NCI-H446 (cell line): ENCODE measurements at regions not wholly inside any gene's neighbourhood (a gene's known extent, or its start where the extent isn't known, plus 50 kb on each side); places are given as distances from the start of the nearest gene placed in this dataset.
"Not testable (repeated sequence)": the region's sequence is repeated elsewhere in the genome, so short reads cannot be mapped to it uniquely, and the experiment has no call there.

Experiments used
- DNase-seq, 2 experiments: peaks; one replicate each; lab custom pipeline; 2025; lab: John Stamatoyannopoulos, UW

DNA sequence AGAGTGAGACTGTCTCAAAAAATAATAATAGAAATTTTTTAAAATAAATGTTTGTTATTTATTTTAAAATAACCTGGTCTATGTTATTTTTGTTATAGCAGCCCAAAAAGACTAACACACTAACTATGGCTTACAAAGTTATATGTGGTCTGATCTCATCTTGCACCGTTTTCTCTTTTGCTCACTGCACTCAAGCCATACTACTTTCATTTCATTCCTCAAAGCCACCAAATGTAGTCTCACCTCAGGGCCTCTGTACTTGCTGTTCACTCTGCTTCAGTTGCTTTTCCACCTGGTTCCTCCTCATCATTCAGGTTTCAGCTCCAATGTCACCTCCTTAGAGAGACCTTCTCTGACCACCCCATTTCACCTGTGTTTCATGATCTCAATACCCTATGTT is 55.2 kb upstream of the MDM1 start:
- no peak for DNase-seq

GRCh38 chr12:68389305-68389704 is 57.1 kb upstream of the MDM1 start:
- no peak for DNase-seq

DNA sequence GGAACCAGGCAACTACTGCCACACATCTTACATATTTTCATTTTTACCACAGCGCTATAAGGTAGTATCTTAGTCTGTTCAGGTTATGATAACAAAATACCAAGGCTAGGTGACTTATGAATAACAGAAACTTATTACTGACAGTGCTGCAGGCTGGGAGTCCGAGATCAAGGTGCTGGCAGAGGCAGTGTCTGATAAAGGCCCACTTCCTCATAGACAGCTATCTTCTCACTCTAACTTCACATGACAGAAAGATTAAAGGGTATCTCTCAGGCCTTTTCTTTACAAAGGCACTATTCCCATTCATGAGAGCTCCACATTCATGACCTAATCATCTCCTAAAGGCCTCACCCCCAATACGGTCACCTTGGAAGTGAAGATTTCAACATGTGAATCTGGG is 59.8 kb upstream of the MDM1 start:
- DNase-seq: no peak

- peak in 1 of 2 experiments; percentile 21 for DNase-seq
These were observed 60.2 kb upstream of the MDM1 start for GRCh38 chr12:68392376-68392775.

DNA sequence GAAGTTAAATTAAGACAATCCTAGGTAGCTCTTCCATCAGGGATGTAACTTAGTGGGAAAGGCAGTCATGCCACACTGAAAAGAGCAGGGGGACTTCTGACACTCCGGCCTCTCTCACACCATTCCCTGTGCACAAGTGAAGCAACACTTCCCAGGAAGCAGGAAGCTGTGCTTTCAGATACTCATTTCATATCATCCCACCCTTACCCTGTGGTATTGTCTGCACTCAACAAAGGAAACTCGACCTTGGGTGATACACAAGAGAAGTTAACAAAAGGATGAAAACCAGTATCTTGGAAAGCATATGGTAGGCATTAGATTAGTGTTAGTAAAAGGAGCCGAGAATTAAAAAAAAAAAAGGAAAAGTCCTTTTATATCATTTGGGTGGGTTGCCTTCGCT is 61.3 kb upstream of the MDM1 start:
- no peak for DNase-seq

- DNase-seq: no peak
These were observed 65.5 kb upstream of the MDM1 start for GRCh38 chr12:68397566-68398158.

DNA sequence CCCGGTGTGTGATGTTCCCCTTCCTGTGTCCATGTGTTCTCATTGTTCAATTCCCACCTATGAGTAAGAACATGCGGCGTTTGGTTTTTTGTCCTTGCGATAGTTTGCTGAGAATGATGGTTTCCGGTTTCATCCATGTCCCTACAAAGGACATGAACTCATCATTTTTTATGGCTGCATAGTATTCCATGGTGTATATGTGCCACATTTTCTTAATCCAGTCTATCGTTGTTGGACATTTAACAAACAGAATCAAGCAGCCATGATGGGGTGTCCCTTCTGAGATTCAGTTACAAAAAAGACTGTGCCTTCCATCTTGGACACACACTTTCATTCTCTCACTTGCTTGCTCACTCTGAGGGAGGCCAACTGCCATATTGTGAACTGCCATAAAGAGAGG is 66.5 kb upstream of the MDM1 start:
- not testable (repeated sequence) for DNase-seq

DNA sequence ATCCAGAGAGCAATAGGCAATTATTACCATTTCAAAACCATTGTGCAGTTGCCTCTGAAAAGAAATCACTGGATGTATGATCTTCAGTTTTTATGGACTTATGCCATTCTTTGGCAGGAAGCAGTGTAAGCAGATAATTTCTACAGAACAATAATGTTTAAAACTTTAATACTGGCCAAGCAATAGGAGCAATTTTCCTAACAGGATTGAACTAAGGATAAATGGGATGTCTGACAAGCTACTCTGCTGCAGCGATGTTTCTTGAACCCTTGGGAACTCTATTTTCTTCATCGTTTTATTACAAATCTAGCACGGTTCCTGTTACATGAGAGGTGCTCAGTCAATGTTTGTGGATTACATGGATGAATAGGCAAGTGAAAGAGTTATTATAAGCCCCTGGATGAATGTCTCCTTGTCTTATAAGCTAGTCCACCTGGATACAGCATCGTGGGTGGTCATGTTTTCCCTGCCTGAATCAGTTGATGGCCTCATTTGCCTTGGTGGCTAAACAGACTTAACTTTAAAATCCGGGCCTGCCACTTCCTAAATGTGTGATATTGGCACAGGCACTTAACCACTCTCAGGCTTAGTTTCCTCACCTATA is 68.2 kb upstream of the MDM1 start:
- peak; percentile 43 to 65 for DNase-seq

DNA sequence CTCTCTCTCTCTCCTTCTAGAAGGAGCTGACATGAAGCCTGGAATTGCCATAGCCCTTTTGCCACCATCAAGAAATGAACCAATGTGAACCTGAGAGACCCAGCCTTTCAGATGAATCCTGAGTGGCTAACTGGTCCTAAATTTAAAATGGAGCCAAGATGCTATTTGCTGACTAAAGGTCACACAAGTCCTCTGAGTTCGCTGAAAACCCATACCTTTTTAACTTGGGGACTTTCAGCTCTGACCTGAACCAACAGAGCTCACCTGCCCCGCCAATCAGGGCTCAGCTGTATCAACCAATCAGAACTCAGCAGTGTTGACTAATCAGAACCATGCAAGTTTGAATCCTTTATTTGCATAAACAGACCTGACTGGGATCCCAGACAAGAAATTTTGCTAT is 70.3 kb upstream of the MDM1 start:
- DNase-seq: no peak

- DNase-seq: no peak
These were observed 71.1 kb upstream of the MDM1 start for GRCh38 chr12:68403296-68403695.

DNA sequence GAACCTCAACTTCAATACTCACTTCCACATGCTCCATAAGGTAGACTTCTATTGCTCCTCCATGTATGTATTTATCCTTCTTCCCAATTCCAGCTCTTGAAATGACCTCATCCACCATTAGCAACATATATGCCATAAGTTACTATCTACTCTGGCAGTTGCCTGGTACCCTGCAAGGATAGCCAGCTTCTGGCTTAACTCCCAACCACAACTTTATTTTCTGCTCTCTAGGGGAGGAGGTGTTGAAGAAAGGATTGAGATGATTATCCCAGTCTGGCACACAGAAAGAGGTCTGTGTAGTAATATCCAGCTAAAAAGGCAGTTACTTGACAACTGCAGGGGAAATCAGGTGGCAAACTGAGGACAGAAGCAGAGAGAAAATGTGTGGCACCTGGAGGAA is 71.5 kb upstream of the MDM1 start:
- peak in 1 of 2 experiments; percentile 55 for DNase-seq

- no peak for DNase-seq
These were observed 73.2 kb upstream of the MDM1 start for GRCh38 chr12:68405343-68405781.

- peak; percentile 84 to 97 for DNase-seq
These were observed 74.0 kb upstream of the MDM1 start for GRCh38 chr12:68406134-68406576.

DNA sequence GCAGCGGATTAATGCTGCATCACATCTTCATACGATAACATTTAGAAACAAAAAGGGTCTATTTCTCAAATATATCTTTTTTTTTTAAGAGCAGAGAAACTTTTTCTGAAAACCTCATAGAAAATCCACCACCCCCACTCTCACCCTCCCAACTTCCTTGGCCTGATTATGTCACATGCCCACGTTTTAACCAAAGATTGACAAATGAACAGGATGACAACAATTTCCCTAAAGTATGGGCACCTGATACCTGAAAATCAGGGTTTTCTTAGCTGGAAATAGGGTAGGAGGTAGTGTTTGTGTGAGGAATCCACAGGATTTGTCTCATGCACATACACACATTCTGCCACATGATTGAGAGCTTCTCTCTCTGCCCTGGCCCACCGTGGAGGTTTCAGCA is 74.7 kb upstream of the MDM1 start:
- DNase-seq: no peak

DNA sequence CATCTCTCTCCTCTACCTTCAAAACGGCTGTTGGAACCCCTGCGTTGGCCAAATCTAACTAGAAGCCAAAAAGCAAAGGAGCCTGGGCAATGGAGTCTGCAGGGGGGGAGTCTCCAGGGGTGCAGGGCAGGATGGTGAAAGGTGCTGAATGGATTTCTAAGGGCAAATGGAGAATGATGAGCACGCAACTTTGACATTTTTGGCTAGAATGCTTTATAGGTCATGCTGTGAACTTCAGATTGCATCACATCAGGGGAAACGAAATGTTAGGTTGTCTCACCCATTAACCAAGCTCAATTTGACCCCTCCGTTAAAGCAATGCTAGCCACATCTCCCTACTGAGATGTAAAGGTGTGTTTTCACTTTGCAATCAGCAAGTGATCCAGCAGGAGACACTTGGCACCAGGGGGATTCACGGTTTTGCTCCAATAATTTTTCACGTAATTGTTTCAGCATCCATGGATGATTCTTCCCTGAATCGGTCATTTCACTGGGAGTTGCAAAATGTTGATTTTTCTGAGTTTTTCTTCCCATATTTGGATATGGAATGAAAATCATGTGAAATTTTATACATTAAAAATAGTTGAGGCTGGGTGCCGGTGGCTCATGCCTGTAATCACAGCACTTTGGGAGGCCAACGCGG is 78.0 kb upstream of the MDM1 start:
- DNase-seq: no peak

GRCh38 chr12:68411371-68411770 is 79.2 kb upstream of the MDM1 start:
- no peak for DNase-seq

DNA sequence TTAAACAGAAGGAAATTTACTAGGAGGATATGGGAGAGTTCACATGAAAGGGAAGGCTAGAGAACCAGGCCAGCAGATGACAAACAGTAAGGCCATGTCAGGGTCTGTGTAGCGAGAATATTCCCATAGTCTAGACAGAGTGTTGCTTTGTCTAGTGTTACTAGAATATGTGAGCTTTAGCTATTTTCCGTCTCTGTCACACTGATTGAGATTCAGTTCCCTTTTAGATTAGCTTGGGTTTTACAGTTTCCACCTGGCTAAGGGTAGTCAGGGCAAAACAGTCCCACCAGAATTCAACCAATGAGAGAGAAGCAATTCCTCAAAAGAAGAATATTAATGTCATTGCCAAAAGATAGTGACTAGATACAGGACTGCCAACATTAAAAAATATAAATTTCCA is 82.8 kb upstream of the MDM1 start:
- DNase-seq: no peak

- DNase-seq: no peak
These were observed 84.2 kb upstream of the MDM1 start for GRCh38 chr12:68416350-68416749.

DNA sequence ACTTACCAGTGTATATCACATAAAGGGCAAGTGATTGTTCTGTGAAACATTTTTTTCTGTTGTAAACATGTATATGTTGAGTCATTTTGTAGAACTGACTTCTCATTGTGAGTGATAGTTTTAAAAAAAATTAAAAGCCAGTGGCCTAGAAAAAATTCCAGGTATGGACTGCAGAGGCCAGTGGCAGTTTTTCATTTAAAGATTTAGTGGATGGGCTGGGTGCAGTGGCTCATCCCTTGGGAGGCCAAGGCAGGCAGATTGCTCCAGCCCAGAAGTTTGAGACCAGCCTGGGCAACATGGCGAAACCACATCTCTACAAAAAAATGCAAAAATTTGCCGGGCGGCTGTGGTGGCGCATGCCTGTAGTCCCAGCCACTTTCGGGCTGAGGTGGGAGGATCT is 84.7 kb upstream of the MDM1 start:
- DNase-seq: no peak

DNA sequence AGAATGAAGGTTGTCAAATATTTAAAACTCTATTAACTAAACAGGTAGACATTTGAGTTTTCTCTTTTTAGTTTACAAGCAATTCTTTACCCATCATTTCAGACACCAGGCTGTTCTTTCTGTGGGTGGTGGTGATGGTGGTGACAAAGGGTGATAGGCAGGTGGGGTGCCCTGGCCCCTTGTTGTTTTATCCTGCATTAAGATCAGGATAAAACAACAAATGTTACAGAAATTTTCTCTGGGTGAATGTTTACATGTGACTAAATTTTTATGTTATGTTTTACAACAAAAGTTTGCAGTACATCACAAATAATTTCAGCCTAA is 85.9 kb upstream of the MDM1 start:
- DNase-seq: no peak

- DNase-seq: no peak
These were observed 88.3 kb upstream of the MDM1 start for GRCh38 chr12:68420225-68421010.

DNA sequence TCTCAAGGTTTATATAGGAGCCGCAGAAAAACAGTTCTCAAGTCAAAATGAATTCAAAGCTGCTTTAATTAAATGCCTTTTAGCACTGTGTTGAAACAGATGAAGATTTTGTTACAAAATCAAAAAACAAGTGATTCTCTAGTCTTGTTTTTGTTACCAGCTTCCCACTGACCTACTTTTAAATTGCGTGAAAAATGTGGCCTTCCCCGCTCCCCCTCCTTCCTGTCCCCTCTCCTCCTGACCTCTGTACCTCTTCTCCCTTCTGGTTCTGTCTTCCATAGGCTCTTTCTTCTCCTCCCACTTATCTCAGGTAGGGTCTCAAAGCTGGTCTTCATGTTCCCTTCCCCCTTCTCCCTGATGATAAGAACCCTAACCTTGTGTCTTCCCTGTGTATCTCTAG is 90.0 kb upstream of the MDM1 start:
- DNase-seq: no peak

DNA sequence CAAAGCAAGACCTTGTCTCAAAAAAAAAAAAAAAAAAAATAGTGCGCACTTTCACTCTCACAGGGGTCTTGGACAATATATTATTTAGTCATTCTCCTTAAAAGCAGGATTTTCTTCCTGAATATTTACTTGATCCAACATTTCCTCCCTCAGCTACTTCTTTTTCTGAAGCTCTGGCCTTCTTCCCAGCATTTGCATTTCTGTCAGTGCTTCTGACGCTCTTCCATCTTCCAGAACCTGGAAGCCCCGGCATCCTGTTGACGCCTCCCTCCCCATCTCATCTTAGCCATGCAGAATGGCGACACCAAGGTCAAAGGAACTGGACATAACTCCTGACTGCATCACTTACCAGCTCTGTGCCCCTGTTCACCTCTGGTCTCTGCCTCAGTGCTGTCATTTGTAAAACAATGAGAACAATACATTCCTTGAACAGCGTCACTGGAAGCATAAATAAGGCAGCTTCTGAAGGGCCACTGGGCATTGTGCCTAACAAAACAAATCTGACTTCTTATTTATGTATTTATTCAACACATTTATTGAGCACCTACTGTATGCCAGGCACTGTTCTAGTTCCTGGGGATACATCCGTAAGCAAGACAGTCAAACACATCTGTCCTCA is 90.9 kb upstream of the MDM1 start:
- DNase-seq: no peak
